ENCODE measurements at regions not wholly inside any gene's neighbourhood (a gene's known extent, or its start where the extent isn't known, plus 50 kb on each side); places are given as distances from the start of the nearest gene placed in this dataset.

- DNase-seq (ENCODE audit: low read depth) = no peak
- H3K4me3 ChIP-seq (replicated peaks; ENCODE audit: low read depth, low read length) = no peak overlapping the region
- TF ChIP-seq CTCF (IDR thresholded peaks at IDR 0.05; ENCODE audit: low read length, missing control alignments) = no peak
Measured at GRCh38 chrX:121150217-121150616, 102.8 kb downstream of the GLUD2 start.

GRCh38 chrX:121151293-121151692 lies 103.9 kb downstream of the GLUD2 start:
- no peak overlapping the region for H3K4me3 ChIP-seq (replicated peaks; ENCODE audit: low read depth, low read length)
- no peak for DNase-seq (ENCODE audit: low read depth)
- TF ChIP-seq CTCF (IDR thresholded peaks at IDR 0.05; ENCODE audit: low read length, missing control alignments) = no peak

- TF ChIP-seq CTCF (IDR thresholded peaks at IDR 0.05; ENCODE audit: low read length, missing control alignments) = no peak
- DNase-seq (ENCODE audit: low read depth) = no peak
- no peak overlapping the region for H3K4me3 ChIP-seq (replicated peaks; ENCODE audit: low read depth, low read length)
Measured at GRCh38 chrX:121154858-121155404, 107.5 kb downstream of the GLUD2 start.

- peak; percentile 69 for DNase-seq (ENCODE audit: low read depth)
- H3K4me3 ChIP-seq (replicated peaks; ENCODE audit: low read depth, low read length) = no peak overlapping the region
- TF ChIP-seq CTCF (IDR thresholded peaks at IDR 0.05; ENCODE audit: low read length, missing control alignments) = no peak
Measured at GRCh38 chrX:121160987-121161386, 113.6 kb downstream of the GLUD2 start.

- peak; percentile 7 for DNase-seq (ENCODE audit: low read depth)
- TF ChIP-seq CTCF (IDR thresholded peaks at IDR 0.05; ENCODE audit: low read length, missing control alignments) = no peak
- H3K4me3 ChIP-seq (replicated peaks; ENCODE audit: low read depth, low read length) = no peak overlapping the region
Measured at GRCh38 chrX:121161501-121161933, 114.1 kb downstream of the GLUD2 start.

- DNase-seq (ENCODE audit: low read depth) = no peak
- no peak for TF ChIP-seq CTCF (IDR thresholded peaks at IDR 0.05; ENCODE audit: low read length, missing control alignments)
- no peak overlapping the region for H3K4me3 ChIP-seq (replicated peaks; ENCODE audit: low read depth, low read length)
Measured at GRCh38 chrX:121163443-121163842, 116.0 kb downstream of the GLUD2 start.

- TF ChIP-seq CTCF (IDR thresholded peaks at IDR 0.05; ENCODE audit: low read length, missing control alignments) = no peak
Measured at GRCh38 chrX:121165930-121166359, 118.5 kb downstream of the GLUD2 start.

More at GRCh38 chrX:121165930-121166359, 118.5 kb downstream of the GLUD2 start:
- no peak overlapping the region for H3K4me3 ChIP-seq (replicated peaks; ENCODE audit: low read depth, low read length)
- peak; percentile 4 for DNase-seq (ENCODE audit: low read depth)

Measured in fibroblast of pulmonary artery (primary cell).